GM21367 (cell line): ENCODE measurements at regions not wholly inside any gene's neighbourhood (a gene's known extent, or its start where the extent isn't known, plus 50 kb on each side); places are given as distances from the start of the nearest gene placed in this dataset.

Experiments
- ATAC-seq: cut with Tn5 transposase; IDR thresholded peaks from one replicate; pipeline ENCODE4 v1.9.1; 2021; ENCODE audit not compliant: unreplicated experiment

DNA sequence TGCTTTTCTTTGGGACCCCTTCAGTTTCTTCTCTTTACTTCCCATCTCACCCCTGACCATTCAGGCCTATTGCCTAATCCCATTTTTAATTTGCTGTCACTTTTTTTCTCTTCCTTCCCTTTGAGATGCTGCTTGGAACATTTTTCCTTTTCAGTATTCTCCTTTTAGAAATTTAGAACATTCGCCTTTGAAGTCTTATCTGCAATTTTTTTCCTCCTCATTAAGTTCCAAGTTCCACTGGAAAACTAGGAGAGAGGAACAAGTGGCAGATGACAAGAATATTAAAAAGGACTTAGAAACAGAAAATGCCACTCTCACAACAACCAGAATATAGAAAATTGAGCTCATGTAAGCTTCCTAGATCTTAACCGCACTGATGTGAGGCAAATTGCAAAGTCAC is 126.6 kb downstream of the PSMG1 start:
- ATAC-seq: no peak

DNA sequence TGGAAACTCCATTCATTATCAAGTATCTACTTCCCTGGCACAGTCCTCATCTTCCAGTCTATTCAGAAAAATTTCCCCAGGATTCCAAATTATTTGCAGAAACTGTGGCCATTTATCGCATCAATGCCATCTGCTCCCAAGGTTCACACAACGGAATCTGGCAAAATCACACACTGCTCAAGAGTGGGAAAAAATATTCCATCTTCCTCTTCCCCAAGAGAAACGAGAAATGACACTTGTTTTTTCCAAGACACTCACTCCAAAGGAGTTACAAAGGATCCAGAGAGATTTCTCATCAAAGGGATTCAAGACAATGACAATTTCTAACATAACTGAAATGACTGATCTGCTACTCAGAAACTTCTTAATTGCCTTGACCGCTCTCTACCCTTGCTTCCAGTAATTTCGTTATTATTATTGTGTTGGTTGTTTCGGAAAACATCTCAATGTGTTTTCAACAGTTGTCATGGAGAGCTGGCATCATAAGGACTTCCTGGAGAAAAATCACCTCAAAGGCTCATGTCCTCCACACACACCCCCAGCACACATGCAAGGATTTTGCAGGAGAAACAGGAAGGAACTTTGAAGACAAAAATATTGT is 128.0 kb downstream of the PSMG1 start:
- no peak for ATAC-seq

DNA sequence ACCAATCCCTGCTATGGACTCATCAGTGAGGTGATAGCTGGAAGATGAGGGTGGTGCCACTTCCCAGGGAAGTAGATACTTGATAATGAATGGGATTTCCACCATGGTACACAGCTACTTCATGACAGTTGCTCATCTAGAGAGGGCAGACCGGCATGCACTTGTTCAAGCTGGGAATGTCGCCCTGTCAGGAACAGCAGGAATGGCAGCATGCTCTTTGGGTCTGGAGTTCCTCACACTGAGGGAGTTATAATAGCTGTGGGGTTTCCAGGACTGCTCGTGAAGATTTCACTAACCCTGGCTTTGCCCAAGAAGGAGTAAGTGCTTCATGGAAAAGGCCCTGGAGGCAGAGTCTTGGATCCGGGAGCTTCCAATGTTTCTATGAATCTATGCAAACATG is 129.2 kb downstream of the PSMG1 start:
- ATAC-seq: no peak

DNA sequence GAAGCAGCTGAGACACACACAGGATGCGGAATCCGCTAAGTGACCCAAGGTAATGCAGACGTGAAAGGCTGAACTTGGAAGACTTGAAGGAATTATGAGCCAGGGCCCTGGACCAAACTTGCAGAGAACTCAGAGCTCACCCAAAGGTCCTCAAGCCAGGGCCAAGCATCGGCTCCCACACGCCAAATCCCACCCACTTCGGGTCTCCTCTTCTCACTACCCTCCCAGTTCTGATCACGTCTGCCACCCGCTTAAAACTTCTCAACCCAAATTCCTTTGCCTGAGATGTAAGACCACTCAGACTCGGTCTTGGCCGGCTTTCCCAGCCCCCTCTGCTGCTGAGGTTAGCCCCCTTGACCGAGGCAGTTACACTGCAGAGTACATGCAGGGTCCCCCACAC is 130.1 kb downstream of the PSMG1 start:
- ATAC-seq: no peak

DNA sequence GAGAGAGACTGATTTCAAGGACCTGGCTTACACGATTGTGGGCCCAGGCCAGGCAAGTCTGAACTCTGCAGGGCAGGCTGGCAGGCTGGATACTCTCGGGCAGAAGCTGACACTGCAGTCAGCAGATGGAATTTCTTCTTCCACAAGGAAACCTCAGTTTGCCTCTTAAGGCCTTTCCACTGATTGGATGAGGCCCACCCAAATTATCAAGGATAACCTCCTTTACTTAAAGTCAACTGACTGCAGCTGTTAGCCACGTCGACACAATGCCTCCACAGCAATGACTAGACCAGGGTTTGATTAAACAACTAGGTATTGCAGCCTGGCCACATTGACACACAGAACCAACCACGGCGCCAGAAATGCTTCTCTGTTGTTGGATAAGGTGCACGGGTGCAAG is 130.5 kb downstream of the PSMG1 start:
- ATAC-seq: no peak

DNA sequence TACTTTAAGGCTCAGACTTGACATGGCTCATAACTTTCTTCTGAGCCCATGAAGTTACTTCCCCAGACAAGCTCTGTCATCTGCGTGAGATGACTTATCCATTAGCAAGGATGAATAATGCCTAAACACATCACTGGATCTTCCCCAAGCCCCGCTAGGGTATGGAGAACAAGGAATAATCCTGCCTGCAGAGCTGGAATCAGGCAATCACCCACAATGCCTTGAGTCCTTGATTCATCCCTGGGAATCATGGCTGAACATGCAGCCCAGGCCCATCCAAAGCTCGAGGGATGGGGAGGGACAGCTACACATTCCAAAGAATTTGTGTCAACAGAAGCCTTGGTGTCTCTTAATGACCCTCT is 131.7 kb downstream of the PSMG1 start:
- no peak for ATAC-seq

DNA sequence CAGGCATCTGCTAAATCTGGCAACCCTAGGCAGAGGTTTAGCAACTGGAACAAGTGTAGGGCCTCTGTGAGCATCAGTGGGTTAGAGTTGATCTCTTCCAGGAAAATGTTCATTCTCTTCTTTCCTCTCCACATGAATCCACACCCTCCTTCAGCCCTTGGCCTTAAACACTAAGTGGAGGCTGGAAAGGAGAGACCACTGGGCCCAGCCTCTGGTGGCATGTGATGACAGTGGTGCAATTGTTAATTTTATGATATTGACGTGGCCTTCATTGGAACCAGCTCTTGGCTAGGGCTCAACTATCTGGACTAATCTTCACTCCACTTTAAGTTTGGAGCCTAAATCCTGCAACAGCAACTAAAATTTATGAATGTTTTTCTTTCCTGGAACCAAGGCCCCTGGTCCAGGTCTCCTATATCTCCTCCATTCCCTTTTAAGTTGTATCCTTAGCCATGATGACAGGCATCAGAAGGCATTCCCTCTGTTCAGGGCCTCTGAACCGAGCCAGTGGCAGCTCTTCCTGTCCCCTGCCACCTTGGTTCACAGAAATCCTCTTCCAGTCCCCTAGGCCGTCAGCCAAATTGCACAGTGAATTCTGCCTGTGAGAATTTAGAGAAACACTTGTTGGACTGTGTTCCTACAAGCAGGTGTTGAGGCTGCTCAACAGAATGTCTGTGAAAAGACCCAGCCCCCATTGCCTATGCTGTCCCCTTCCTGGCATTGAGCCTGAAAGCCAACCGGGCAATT is 132.2 kb downstream of the PSMG1 start:
- ATAC-seq: no peak

DNA sequence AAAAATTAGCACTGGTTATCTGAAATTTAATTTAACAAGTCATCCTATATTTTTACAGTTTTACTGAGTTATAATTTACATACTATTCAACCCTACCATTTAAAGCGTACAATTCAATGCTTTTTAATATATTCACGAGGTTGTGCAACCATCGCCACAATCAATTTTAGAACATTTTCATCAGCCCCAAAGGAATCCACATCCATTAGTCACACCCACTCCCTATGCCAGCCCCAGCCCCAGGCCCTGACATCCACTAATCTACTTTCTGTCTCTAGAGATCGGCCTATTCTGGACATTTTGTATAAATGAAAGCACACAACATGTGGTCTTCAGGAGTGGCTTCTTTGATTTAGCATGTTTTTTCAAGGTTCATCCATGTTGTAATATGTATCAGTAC is 134.7 kb downstream of the PSMG1 start:
- ATAC-seq: no peak

DNA sequence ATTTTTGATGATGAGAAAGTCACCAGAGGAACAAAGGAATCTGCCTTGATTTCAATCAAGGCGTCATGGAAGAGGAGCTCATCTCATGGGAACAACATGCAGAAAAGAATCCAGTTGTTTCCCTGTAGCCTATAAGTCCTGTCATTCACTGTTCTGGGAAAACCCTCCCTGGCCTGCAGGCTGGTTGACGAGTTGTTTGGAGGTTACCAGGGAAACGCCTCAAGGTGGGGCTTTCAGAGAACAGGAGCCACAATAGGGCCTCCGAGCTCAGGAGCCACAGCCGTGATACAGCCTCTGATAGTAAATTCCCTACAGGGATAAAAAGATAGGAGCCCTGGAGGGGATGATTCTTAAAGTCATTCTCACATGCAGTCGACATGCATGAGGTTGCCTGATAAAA is 135.2 kb downstream of the PSMG1 start:
- no peak for ATAC-seq

DNA sequence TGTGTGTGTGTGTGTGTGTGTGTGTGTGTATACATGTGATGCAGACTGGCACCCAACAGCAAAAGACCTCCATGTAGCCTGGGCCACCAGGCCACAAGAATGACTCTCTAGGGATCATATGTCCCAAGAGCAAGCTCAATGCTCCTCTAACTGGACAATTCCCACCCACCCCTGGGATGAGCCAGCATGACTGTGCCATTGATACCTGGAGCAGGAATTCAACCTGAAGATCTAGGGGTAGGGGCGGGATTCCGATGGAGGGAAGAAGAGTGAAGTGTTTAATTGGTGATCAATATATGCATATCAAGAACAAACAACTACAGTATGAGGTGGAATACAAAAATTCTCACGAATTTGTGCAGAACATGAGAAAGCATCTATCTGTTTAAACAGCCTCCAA is 136.2 kb downstream of the PSMG1 start:
- no peak for ATAC-seq

DNA sequence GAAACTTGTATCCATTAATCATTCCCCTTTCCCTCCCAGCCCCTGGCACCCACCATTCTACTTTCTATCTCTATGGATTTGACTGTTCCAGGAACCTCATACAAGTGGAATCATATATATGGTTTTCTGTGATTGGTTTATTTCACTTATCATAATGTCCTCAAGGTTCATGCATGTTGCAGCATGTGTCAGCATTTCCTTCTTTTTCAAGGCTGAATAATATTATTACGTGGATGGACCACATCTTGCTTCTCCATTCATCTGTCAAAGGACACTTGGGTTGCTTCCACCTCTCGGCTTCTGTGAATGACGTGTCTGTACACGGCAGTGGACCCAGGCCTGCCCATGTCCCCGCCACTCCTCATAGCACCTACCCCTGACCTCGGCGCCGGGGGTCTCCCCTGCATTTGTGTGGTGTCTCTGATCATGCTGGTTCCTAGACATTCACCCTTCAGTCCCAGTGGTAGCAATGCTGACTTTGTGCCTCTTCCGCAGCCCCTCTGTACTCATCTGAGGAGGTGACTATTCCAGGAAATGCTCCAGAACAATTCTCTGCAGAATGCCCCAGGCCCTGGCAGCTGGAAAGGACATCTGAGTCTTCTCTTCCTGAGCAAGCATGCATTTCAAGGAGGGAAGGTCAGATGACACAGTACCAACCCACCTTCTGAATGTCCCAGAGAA is 136.9 kb downstream of the PSMG1 start:
- ATAC-seq: no peak

DNA sequence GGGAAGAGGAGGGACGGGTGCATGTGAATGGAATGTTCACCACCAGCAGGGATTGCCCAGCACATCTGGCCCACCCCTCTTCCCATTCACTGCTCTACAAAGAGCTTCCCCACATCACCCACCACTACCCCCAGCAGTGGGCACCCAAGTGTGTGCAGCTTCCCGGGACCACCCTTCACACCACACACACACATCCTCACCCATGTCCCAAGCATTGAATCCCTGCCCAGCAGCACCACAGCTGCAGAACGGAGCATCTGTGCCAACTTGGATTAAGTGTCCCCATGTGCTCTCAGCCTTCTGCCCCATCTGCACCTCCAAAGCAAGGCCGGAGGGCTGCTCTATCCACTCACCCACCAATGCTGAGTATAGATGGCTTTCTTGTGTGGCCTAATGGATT is 141.4 kb downstream of the PSMG1 start:
- no peak for ATAC-seq

DNA sequence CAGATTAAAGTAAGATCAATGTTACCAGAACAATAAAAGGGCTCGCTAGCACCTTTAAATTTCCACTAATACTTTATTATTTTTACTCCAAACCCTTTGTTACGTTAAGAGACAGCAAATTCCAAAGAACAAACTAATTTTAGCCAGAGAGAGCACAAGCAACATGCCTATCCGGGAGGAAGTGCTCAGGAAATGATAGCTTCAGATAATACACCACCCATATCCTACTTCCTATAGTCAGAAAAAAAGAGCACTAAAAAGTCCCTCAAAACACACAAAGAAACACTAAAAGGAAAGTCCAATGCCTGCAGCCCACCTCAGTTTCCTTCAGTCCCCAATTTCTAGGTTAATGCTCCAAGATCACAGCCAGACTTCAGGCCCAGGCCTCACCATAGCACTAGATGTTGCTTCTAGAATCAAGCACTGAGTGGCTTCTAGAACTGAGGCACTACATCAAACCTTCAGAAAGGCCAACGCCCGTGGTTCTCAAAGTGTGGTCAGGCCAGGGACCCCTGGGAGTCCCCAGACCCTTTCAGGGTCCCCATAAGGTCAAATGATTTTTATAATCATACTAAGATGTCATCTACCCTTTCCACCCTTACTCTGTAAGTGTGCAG is 142.6 kb downstream of the PSMG1 start:
- no peak for ATAC-seq

DNA sequence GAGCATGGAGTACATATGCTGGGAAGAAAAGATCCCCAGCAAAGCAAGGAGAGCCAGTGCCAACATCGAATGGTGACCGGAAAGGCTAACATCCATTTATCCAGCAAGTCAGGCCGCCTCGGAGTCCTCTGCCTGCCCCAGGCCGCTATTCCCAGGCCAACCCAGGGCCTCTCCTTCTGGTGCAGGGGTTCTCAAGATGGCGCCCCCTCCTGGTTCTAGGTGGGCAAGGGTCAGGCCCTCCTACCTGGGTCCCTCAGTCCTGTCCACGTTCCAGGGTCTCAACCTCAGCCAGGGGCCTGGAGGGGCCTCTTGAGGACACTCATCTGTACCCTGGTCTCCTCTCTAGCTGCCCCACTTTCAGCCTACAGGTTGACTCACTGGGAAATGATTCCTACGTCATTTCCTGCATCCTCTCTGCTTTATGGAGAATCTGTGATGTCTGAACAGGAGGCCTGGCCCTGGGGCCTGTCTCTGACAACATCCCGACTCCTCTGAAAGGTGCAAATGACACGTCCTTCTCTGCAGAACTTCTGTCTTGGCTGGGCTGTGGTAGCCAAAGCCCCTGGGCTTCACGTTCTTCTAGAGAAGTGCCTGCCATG is 145.3 kb downstream of the PSMG1 start:
- ATAC-seq: no peak

DNA sequence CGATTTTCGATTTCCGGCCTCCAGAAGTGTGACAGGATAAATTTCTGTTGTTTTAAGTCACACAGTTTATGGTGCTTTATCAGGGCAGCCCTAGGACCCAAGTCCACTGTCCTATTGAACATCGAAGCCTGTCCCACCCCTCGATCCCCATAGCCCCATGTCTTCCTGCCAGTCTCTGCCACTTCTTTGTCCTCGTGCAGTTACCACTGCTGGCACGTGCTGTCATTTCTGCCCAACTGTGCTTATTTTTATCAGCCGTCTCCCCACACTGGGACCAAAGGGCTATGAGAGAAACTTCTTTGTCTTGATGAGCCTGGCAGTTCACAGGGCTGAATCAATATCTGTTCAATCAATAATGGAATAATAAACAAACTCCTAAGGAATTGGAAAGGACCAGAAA is 146.7 kb downstream of the PSMG1 start:
- ATAC-seq: no peak

DNA sequence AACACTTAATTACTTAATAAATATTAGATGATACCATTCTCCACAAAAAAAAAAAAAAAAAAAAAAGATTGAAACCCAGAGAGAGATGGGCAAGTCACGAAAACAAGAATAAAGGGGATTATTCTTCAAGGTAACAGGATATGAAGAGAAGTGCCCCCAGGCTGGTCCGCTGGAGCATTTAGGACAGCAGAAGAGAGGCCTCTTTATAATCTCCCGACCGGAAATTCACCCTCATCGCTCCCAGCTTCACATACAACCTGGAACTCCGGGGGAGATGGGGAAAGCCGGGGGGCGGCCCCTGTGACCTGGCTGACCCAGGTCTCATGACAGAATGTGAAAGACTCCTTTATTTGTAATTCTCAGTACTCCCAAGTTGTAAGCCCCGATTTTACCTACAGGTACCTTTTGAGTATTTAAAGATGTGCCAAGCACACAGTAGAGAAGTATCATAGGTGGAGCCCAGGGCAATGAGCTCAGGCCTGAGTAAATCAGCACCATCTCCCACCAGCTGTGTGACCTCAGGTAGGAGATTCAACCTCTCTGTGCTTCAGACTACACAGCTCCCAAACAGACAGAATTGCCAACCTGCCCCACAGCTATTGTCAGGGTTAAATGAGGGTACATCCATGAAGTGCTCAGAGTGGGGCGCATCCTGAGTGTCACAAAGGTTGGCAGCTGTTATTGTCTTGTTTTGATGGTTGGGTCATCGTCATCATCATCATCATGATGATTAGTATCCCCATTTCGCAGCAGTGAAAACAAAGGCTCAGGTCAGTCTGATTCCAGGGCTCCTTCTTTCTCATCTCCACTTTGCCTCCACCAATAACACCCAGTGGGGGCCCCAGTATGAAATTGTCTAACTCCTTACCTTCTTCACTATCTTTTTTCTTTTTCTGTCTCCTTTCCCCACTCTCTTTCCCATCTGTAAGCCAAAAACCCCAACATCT is 148.4 kb downstream of the PSMG1 start:
- ATAC-seq: no peak

DNA sequence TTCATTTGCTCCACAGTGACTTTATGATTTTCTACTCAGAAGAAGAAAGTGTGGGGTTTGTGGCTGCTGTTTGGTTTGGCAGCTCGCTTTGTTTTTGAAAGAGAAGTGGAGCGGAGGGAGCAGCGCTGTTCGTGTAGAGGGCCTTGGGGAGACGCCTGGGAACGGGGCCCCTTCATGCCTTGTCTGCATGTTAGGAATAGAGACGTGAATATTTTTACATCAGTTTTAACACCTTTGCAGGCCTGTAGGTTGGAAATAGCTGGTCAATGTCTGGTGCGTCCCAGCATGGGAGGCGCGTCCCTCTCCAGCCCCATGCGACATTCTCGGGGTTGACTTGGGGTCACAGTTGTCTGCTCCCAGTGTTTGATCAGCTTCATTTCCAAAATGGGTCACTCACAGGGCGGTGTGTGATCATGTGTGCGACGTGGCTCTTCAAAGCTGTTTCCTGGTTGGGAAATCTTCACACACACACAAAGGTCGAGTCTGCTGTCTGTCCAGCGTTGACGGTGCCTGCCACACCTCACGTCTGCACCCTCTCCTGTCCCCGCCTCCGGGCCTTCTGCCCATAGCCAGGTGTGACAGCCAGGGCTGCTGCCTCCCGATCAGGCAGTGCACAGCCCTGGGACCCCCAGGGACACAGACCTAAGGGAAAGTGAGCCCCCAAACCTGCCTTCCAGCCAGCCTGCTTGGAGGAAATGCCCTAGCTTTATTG is 149.2 kb downstream of the PSMG1 start:
- no peak for ATAC-seq

DNA sequence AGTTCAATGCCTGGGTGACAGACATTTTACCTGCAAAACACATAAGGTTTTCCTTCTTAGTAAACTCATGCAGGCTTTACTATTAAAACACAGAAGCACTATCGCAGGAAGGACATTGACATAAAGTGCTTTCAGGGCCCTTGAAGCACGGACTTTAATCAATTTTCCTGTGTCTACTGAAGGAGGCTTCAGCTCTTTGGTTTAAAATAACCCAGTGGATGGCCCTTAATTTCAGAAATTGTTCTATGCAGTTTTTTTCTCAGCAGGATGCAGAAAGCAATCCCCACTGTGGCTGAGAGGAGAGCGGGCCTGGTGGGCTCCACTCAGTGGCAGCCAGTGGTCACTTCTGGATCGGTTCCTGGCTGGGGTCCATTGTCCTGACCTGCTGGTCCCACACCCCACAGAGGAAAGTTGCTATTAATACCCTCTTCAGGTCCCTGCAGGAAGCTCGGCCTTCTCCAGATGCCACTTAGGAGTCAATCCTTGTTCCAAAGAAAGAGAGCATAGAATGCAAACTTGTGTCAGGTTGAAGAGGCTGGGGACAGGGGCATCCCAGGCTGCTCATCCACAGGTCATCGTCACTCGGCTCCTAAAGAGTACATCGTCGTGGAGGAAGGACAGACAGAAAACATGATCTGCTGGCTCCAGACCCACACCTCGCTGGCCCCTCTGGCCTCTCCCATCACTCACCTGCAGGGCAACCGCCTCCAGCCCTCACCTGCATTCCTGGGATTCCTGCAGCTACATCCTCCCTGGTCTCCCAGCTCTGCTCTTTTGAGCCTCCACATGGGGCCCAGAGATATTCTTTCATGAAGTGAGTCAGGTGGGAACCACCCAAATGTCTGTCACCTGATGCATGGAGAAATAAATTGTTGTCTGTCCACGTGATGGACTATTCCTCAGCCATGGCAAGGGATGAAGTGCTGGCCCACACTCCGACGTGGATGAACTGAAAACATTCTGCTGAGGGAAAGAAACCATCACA is 153.1 kb downstream of the PSMG1 start:
- no peak for ATAC-seq
